D721Med (cell line): ENCODE measurements at regions not wholly inside any gene's neighbourhood (a gene's known extent, or its start where the extent isn't known, plus 50 kb on each side); places are given as distances from the start of the nearest gene placed in this dataset.

Experiments used
- DNase-seq: peaks from one replicate; pipeline ENCODE4 v3.0.0; 2011; ENCODE audit warnings: low spot score; ENCODE audit not compliant: insufficient read length
- FAIRE-seq: peaks from 2 replicates; lab custom pipeline; 2011; peaks lifted over from hg19 to GRCh38; lab: Jason Lieb, UNC
- TF ChIP-seq, protein P1 (sequence below): IDR thresholded peaks from 2 replicates; pipeline ENCODE4 v1.5.1; 2012; ENCODE audit warnings: mild to moderate bottlenecking, control low read depth; ENCODE audit not compliant: insufficient read depth; ENCODE audit errors: missing control alignments

DNA sequence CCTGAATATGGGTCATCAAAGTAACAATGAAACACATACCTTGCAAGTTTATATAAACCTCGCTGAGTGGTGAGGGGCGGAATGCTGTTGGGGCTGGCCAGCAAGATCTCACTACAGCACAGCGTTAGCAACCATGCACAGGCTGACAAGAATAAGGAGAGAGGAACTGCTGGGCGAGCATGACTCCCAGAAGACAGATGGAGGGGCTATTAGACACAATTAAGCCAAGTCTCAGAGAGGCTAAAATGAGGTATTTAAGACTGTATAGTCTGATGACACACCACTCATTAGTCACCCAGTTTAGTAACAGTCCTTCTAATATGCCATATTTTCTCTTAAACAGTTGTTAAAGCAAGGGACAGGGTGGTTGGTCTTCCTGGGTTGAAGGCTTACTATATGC is 340.2 kb upstream of the NR5A2 start:
- FAIRE-seq (peak; percentile 55), DNase-seq (no peak)

DNA sequence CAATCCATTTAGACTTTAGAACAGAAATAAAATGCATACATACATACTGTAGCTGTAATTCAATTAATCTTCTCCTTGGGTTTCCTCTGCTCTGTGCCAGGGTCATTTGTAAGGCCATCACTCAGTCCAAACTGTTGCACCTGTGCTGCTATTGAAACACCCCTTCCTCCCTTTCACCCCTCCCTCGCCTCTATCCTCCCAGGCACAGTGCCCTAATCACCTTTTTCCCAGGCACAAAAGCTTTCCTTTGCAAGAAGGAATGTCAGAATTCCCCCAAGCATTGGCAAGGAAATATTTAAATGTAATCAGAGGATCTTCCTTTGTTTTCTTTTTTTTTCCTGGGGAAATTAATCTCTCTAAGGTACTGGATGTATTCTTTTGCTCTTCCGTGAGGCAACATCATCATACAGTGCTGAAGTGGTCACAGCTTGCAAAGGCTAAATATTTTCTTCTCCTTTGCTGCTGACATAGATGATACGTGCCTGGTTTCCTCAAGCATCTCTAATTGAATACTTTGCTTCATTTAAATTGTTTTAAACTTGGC is 339.3 kb upstream of the NR5A2 start:
- TF ChIP-seq, protein P1, sequence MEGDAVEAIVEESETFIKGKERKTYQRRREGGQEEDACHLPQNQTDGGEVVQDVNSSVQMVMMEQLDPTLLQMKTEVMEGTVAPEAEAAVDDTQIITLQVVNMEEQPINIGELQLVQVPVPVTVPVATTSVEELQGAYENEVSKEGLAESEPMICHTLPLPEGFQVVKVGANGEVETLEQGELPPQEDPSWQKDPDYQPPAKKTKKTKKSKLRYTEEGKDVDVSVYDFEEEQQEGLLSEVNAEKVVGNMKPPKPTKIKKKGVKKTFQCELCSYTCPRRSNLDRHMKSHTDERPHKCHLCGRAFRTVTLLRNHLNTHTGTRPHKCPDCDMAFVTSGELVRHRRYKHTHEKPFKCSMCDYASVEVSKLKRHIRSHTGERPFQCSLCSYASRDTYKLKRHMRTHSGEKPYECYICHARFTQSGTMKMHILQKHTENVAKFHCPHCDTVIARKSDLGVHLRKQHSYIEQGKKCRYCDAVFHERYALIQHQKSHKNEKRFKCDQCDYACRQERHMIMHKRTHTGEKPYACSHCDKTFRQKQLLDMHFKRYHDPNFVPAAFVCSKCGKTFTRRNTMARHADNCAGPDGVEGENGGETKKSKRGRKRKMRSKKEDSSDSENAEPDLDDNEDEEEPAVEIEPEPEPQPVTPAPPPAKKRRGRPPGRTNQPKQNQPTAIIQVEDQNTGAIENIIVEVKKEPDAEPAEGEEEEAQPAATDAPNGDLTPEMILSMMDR: no peak
- DNase-seq (no peak), FAIRE-seq (no peak)

More for the DNA sequence above, 340.2 kb upstream of the NR5A2 start:
- TF ChIP-seq, protein P1: no peak

DNA sequence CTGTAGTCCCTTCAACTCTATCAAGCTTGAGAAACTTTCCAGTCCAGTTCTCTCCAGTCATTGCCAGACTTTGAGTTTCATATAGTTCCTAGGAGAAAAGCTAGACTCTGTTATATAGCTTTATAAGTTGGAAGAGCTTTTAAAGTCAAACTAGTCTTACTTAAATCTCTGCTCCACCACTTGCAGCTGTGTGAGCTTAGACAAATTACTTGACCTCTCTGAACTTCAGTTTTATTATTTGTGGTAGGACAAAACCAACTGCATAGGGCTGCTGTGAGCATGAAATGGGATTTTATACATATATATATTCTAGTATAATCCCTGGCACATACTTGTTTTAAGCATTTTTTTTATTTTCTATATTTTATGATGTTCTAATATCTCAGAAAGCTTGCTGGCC is 338.7 kb upstream of the NR5A2 start:
- FAIRE-seq (no peak), DNase-seq (no peak)
- TF ChIP-seq, protein P1: no peak

DNA sequence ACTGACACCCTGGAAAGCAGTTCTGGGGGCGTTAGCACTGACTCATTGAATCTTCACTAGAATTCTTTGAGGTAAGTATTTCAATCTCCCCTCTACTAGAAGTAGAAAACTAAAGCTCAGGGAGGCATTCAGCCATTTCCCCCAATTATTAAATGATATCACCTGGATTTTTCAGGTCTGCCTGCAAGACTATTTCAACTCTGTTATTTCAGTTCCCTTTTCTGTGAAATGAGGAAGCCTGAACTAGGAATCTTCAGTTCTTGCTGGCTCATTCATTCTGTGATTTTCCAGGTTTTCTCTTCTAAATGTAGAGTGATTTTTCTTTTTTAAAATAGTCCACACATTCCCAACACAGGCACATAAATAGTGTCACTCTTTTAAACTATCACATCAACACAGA is 337.0 kb upstream of the NR5A2 start:
- DNase-seq (no peak), FAIRE-seq (no peak)
- TF ChIP-seq, protein P1: no peak

DNA sequence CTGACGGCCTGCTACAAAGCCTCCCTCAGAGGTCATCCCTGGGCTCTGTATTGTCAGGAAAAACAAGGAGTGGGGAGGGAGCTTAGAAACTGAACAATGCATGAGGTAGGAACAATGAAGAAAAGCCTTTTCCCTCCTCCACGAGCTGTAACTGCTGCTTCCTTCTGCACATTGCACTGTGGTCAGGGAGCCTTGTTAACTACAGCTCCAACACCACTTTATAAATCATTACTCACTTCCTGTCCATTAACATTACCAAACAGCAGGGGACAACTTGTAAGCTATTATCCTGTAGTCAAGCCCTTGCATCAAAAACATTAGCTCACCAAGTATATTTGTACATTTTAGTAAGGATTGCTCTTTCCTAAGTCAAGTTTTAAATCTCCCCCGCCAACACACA is 336.0 kb upstream of the NR5A2 start:
- TF ChIP-seq, protein P1: no peak
- no peak for FAIRE-seq

DNA sequence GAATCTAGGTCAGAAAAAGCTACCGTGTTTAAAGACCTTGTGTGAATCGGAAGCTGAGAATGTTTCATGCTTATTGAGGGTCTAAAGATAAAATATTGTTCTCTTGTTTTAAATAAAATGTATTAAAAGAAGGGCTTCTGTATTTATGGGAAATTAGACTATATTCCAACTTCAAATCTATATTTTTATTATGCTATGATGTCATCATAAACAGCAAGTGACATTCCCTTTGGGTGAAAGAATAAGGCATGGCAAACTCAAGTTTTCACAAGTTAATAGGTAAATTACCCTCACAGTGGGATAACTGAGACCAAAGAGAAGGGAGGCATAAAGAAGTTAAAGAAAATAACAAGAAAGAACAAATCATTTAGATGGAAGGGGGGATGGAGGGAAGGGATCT is 333.8 kb upstream of the NR5A2 start:
- TF ChIP-seq, protein P1: no peak
- FAIRE-seq (no peak), DNase-seq (no peak)

More for the DNA sequence above, 336.0 kb upstream of the NR5A2 start:
- DNase-seq: no peak

DNA sequence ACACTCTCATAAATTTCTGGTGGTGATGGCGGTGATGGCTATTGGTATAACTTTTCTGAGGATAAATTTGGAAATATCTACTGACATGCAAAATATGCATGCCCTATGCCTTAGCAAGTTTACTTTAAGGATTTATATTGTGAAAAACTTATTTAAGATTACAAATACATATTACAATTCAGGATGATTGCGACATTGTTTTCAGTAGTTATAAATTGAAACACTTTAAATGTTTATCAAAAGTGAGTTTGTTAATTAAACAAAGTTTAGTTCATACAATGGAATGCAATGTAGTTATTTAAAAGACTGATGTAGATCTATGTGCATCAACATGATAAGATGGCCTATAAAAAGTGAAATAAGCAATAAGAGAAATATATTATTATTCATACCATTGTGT is 331.3 kb upstream of the NR5A2 start:
- DNase-seq: no peak
- TF ChIP-seq, protein P1: no peak
- no peak for FAIRE-seq
